ENCODE measurements at regions not wholly inside any gene's neighbourhood (a gene's known extent, or its start where the extent isn't known, plus 50 kb on each side); places are given as distances from the start of the nearest gene placed in this dataset.

GRCh38 chr6:125549202-125549884, 200.1 kb upstream of the HEY2 start:
- Mint-ChIP-seq H3K27me3 (ENCODE audit: low read depth in 3 of 3) (peaks cover 0 to 5% (median 5%) of the 10 kb centered on the region in 3 donors), H3K4me3 (no peak overlapping the region), H3K9me3 (no peaks in the 10 kb centered on the region), H3K27ac (no peak overlapping the region), H3K36me3 (no peaks in the 10 kb centered on the region), H3K4me1 (no peaks in the 10 kb centered on the region)
- DNase-seq = no peak

- no peaks in the 10 kb centered on the region for H3K9me3 Mint-ChIP-seq
- no peaks in the 10 kb centered on the region for H3K36me3 Mint-ChIP-seq
- peaks cover 0 to 5% (median 5%) of the 10 kb centered on the region in 3 donors for H3K27me3 Mint-ChIP-seq (ENCODE audit: low read depth in 3 of 3)
- DNase-seq = no peak
- no peaks in the 10 kb centered on the region for H3K4me1 Mint-ChIP-seq
- H3K4me3 Mint-ChIP-seq = no peak overlapping the region
- H3K27ac Mint-ChIP-seq = no peak overlapping the region
Observed at GRCh38 chr6:125550892-125551291, 198.5 kb upstream of the HEY2 start.

- Mint-ChIP-seq H3K27ac (no peak overlapping the region), H3K4me3 (no peak overlapping the region), H3K27me3 (ENCODE audit: low read depth in 3 of 3) (peaks cover 0 to 8% (median 5%) of the 10 kb centered on the region in 3 donors), H3K36me3 (no peaks in the 10 kb centered on the region), H3K9me3 (no peaks in the 10 kb centered on the region), H3K4me1 (no peaks in the 10 kb centered on the region)
- DNase-seq = no peak
Observed at GRCh38 chr6:125552819-125553218, 196.6 kb upstream of the HEY2 start.

- no peak overlapping the region for H3K27ac Mint-ChIP-seq
- no peaks in the 10 kb centered on the region for H3K4me1 Mint-ChIP-seq
- H3K4me3 Mint-ChIP-seq = no peak overlapping the region
- no peaks in the 10 kb centered on the region for H3K36me3 Mint-ChIP-seq
- H3K9me3 Mint-ChIP-seq = no peaks in the 10 kb centered on the region
- DNase-seq = no peak
- H3K27me3 Mint-ChIP-seq (ENCODE audit: low read depth in 3 of 3) = peaks cover 0 to 5% (median 4%) of the 10 kb centered on the region in 3 donors
Observed at GRCh38 chr6:125554456-125554855, 195.0 kb upstream of the HEY2 start.

GRCh38 chr6:125558241-125558843, 191.1 kb upstream of the HEY2 start:
- Mint-ChIP-seq H3K27me3 (ENCODE audit: low read depth in 3 of 3) (peaks cover 0 to 3% (median 2%) of the 10 kb centered on the region in 3 donors), H3K27ac (no peak overlapping the region), H3K4me3 (no peak overlapping the region), H3K36me3 (no peaks in the 10 kb centered on the region), H3K9me3 (no peaks in the 10 kb centered on the region), H3K4me1 (no peaks in the 10 kb centered on the region)
- DNase-seq = no peak

GRCh38 chr6:125558907-125559306, 190.5 kb upstream of the HEY2 start:
- Mint-ChIP-seq H3K27me3 (ENCODE audit: low read depth in 3 of 3) (peaks cover 0 to 3% (median 2%) of the 10 kb centered on the region in 3 donors), H3K27ac (no peak overlapping the region), H3K36me3 (no peaks in the 10 kb centered on the region), H3K4me1 (no peaks in the 10 kb centered on the region), H3K4me3 (no peak overlapping the region), H3K9me3 (no peaks in the 10 kb centered on the region)
- no peak for DNase-seq

- Mint-ChIP-seq H3K9me3 (peaks cover 0 to 1% (median 0%) of the 10 kb centered on the region in 6 donors), H3K4me1 (no peaks in the 10 kb centered on the region)
Observed at GRCh38 chr6:125562156-125562555, 187.3 kb upstream of the HEY2 start.

GRCh38 chr6:125564941-125565340, 184.5 kb upstream of the HEY2 start:
- Mint-ChIP-seq H3K27me3 (ENCODE audit: low read depth in 3 of 3) (peaks cover 1 to 12% (median 2%) of the 10 kb centered on the region in 3 donors), H3K9me3 (peaks cover 0 to 1% (median 0%) of the 10 kb centered on the region in 6 donors), H3K4me1 (no peaks in the 10 kb centered on the region), H3K27ac (no peak overlapping the region), H3K4me3 (no peak overlapping the region), H3K36me3 (no peaks in the 10 kb centered on the region)
- no peak for DNase-seq

More at GRCh38 chr6:125562156-125562555, 187.3 kb upstream of the HEY2 start:
- no peaks in the 10 kb centered on the region for H3K36me3 Mint-ChIP-seq
- no peak for DNase-seq
- H3K27ac Mint-ChIP-seq = no peak overlapping the region
- H3K4me3 Mint-ChIP-seq = no peak overlapping the region
- peaks cover 1 to 7% (median 2%) of the 10 kb centered on the region in 3 donors for H3K27me3 Mint-ChIP-seq (ENCODE audit: low read depth in 3 of 3)

GRCh38 chr6:125567407-125567806, 182.0 kb upstream of the HEY2 start:
- H3K4me1 Mint-ChIP-seq = no peaks in the 10 kb centered on the region
- H3K36me3 Mint-ChIP-seq = no peaks in the 10 kb centered on the region
- DNase-seq = no peak
- H3K9me3 Mint-ChIP-seq = peaks cover 0 to 2% (median 0%) of the 10 kb centered on the region in 6 donors
- no peak overlapping the region for H3K27ac Mint-ChIP-seq
- H3K27me3 Mint-ChIP-seq (ENCODE audit: low read depth in 3 of 3) = peaks cover 0 to 12% (median 1%) of the 10 kb centered on the region in 3 donors
- no peak overlapping the region for H3K4me3 Mint-ChIP-seq

GRCh38 chr6:125568609-125569008, 180.8 kb upstream of the HEY2 start:
- no peak for DNase-seq
- Mint-ChIP-seq H3K36me3 (no peaks in the 10 kb centered on the region), H3K27ac (no peak overlapping the region), H3K4me3 (no peak overlapping the region), H3K27me3 (ENCODE audit: low read depth in 3 of 3) (peaks cover 0 to 12% (median 3%) of the 10 kb centered on the region in 3 donors), H3K4me1 (no peaks in the 10 kb centered on the region), H3K9me3 (peaks cover 0 to 8% (median 0%) of the 10 kb centered on the region in 6 donors)

- DNase-seq = no peak
- H3K27ac Mint-ChIP-seq = no peak overlapping the region
- H3K4me1 Mint-ChIP-seq = no peaks in the 10 kb centered on the region
- no peak overlapping the region for H3K4me3 Mint-ChIP-seq
- H3K36me3 Mint-ChIP-seq = no peaks in the 10 kb centered on the region
- H3K9me3 Mint-ChIP-seq = peaks cover 0 to 7% (median 0%) of the 10 kb centered on the region in 6 donors
- peaks cover 0 to 10% (median 2%) of the 10 kb centered on the region in 3 donors for H3K27me3 Mint-ChIP-seq (ENCODE audit: low read depth in 3 of 3)
Observed at GRCh38 chr6:125570526-125570925, 178.9 kb upstream of the HEY2 start.

- no peaks in the 10 kb centered on the region for H3K36me3 Mint-ChIP-seq
- peaks cover 0 to 10% (median 2%) of the 10 kb centered on the region in 3 donors for H3K27me3 Mint-ChIP-seq (ENCODE audit: low read depth in 3 of 3)
- H3K9me3 Mint-ChIP-seq = peaks cover 0 to 7% (median 0%) of the 10 kb centered on the region in 6 donors
- H3K4me1 Mint-ChIP-seq = no peaks in the 10 kb centered on the region
- DNase-seq = no peak
- no peak overlapping the region for H3K27ac Mint-ChIP-seq
- H3K4me3 Mint-ChIP-seq = no peak overlapping the region
Observed at GRCh38 chr6:125571207-125571755, 178.2 kb upstream of the HEY2 start.

GRCh38 chr6:125574604-125575003, 174.8 kb upstream of the HEY2 start:
- Mint-ChIP-seq H3K4me3 (no peak overlapping the region), H3K27me3 (ENCODE audit: low read depth in 3 of 3) (peaks cover 4 to 6% (median 5%) of the 10 kb centered on the region in 3 donors), H3K36me3 (no peaks in the 10 kb centered on the region), H3K9me3 (peaks cover 0 to 7% (median 0%) of the 10 kb centered on the region in 6 donors), H3K4me1 (no peaks in the 10 kb centered on the region), H3K27ac (no peak overlapping the region)
- no peak for DNase-seq

- Mint-ChIP-seq H3K36me3 (no peaks in the 10 kb centered on the region), H3K9me3 (peaks cover 0 to 7% (median 0%) of the 10 kb centered on the region in 6 donors), H3K4me3 (no peak overlapping the region), H3K27me3 (ENCODE audit: low read depth in 3 of 3) (peaks cover 4 to 6% (median 5%) of the 10 kb centered on the region in 3 donors), H3K27ac (no peak overlapping the region), H3K4me1 (no peaks in the 10 kb centered on the region)
- DNase-seq = no peak
Observed at GRCh38 chr6:125577124-125577662, 172.2 kb upstream of the HEY2 start.
